ENCODE measurements at regions not wholly inside any gene's neighbourhood (a gene's known extent, or its start where the extent isn't known, plus 50 kb on each side); places are given as distances from the start of the nearest gene placed in this dataset.
"Not testable (repeated sequence)": the region's sequence is repeated elsewhere in the genome, so short reads cannot be mapped to it uniquely, and the experiment has no call there.

DNA sequence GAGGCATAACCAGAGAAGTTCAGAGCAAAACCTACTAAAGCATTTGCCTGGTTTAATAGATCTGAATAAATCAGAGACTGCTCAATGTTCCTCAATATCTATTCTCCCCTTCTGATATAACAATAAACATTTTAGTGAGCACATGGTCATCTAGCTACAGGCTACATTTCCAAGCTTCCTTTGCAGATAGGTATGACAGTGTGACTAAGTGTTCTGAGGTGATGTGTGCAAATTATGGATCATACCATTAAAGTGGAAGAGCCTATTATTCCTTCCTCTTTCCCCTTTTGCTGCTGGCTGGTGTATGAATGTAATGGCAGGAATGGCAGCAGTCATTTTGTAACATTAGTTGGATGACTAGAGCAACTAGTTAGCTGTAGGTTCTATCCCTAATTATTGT is 285.8 kb upstream of the RASA1 start:
- DNase-seq: no peak

DNA sequence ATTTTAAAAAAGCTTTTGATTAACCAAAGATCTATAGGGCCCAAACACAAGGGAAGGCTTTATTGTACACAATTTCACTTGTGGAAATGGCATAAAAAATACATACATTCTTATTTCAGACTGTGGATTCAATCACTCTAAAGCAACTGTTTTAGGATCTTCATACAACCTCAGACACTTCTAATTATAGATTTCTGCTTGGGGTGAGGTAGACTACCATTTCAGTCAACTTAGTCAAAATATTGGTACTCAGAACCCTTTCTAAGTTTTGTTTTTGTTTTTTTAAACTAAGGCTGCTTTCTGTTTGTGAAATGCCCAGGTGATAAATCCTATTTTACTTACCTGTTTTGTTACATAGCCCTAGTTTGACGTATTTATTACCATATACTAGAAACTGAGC is 284.5 kb upstream of the RASA1 start:
- no peak for DNase-seq

DNA sequence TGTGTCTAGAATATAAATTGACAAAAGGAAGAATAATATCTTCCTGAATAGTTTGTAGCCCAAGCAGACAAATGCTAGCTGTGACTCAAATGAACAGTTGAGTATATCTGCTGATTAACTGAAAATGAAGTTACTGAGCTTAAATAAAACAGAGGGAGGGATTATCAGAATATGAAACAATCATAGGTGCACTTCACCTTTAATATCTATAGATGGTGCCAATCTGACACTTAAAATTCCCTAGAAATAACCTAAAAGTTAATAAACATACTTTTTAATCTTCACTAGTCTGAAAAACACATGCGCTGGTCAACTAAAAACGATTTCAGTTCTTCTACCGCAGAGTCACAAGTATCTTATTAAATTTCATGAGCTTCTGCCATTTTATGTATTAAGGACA is 280.8 kb upstream of the RASA1 start:
- no peak for DNase-seq

DNA sequence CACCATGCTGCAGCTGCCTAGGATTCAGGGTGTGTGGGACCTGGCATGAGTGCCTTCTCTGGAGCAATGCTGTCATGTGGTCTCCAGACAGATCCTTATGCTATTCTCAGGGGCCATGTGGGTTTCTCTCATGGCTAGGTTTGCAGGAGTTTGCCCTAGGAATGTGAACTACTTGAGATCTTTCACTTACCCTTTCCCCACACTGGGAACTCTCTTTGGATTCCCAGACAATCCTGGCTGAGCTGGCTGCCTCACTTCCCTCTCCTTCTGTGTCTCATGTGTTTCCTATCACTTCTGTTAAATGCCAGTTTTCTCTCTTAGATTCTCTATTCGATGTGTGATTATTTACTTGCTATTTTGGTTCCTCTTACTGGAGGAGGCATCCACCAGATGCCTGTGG is 270.2 kb upstream of the RASA1 start:
- DNase-seq: no peak

DNA sequence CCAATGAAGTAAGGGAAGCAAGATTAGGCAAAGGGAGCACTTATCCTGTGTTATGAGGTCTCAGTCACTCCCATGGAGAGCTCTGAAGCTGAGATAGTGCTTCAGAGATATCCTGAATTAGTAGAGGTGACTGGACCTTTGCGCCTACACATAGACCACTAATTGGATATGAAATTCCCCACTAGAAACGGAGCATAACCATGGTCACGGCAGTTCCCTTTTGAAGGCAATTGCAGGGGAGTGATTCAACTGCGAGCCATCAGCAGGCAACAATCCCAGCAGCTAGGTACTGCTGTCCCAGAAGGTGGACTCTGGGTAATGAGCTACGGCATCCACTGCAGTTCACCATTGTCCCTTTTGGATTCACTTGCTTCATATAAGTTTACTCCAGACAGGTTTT is 267.7 kb upstream of the RASA1 start:
- no peak for DNase-seq

DNA sequence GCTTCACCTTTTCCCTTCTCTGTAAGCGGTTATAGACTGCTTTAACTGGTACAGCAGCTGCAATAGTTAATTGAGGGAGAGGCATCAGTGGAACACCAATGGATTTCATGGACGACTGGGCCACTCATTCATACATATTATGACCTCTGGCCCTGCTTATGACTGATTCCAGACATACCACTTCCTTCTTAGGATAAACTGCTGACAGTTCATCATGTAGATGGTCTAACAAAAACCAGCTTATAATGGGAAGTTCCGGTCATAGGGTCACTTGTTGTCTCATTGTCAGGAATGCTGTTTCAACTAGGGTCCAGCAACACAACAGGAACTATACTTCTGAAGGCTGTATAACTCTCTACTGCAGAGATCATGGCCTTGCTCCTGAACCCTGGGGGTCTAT is 265.2 kb upstream of the RASA1 start:
- DNase-seq: no peak

DNA sequence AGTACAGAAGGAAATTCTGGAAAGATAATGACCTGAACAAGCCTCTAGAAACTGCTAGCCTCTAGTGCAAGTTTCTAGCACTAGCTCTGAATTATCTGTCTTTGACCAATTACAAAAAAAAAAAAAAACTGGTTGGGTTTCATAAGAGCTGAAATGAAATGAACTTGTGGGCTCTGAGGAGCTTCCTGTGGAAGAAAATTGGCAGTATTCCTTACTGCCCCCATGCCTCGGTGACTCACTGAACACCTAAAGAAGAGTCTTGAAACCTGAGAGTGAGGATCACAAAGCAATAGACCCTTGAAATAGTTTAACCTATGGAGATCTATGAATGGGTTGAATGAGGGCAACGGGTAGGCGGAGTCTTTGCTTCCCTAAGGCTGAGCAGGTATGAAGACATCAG is 263.6 kb upstream of the RASA1 start:
- no peak for DNase-seq

DNA sequence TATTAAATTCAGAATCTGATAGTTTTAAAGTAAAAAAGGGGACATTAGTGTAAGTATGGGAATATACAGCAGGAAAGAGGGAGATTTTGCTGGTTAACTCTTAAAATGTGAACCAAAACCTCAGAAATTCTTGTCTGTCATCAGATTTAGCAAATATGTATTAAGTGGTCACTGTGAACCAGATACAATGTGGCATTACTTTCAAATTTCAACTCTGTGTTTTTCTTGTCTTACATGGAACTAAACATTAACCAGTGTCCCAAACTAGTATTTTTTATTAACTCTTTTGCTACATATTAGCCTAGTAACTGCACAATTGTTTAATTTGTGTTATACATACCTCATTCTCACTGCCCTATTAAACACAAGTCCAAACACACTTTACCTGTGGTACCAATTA is 259.9 kb upstream of the RASA1 start:
- DNase-seq: no peak

DNA sequence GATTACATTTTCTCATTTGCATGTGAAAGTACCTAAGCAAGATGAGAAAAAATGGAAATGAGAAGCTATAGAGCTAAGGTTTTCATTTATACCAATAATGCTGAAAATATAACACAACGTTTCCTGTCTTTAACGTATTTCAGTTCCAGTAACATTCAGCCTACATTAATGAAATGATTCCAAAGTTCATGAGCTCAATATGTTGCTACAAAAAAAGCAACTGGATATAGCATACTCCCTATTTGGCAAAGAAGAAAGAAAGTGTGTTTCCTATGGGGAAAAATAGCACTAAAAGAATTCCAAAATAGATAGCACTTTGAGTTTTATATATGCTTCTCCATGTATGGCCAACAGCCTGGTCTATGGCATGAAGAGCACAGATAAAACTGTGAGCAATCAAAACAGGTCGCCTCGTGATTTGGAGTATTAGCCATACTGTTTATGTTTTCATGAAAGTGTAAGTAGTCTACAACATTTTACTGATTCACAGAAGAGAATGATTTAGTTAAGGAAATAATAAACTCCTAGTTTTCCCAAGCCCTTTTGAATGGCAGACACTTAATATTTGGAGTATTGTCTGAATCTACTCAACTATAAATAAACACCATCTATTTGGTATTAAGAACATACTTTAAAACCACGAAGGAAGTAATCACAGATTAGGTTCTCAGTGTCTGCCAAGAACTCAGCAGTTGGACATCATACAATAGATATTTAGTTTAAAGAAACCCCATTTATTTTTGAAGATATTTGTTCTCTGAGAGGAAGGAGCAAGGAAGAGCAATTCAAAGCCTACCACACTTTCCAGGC is 258.7 kb upstream of the RASA1 start:
- no peak for DNase-seq

DNA sequence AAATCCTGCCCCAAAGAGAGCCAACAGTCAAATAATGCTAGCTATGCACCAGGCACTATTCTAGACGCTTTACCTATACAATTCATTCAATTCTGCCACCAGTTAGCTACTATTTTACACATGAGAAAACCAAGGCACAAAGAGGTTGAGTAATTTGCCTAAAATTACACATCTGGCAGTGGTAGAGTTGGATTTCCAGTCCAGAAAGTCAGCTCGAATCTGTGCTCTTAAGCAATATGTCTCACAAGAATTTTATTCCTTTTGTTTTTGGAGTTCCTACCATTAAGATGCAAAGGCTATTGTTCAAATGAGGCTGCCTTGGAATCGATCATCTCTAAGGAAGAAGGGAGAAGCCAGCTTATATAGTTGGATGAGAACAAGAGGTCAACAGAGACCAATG is 256.9 kb upstream of the RASA1 start:
- DNase-seq: no peak

DNA sequence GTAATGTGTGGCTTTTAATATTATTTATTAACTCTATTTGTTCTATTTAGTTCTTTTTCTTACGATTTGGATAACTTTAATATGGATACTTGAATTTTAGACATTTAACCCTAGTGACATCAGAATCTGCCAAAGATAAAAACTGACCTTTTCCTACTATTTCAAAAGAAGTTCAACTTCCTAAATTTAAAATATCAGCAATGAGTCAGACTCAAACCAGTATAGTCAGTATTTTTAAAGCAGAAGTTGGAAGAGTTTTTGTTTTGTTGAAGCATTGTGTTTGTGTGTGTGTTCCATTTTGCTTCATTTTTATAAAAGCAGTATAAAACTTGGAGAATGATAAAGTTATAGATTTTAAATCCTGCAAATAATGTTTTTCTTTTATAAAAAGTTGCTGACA is 251.8 kb upstream of the RASA1 start:
- DNase-seq: no peak

DNA sequence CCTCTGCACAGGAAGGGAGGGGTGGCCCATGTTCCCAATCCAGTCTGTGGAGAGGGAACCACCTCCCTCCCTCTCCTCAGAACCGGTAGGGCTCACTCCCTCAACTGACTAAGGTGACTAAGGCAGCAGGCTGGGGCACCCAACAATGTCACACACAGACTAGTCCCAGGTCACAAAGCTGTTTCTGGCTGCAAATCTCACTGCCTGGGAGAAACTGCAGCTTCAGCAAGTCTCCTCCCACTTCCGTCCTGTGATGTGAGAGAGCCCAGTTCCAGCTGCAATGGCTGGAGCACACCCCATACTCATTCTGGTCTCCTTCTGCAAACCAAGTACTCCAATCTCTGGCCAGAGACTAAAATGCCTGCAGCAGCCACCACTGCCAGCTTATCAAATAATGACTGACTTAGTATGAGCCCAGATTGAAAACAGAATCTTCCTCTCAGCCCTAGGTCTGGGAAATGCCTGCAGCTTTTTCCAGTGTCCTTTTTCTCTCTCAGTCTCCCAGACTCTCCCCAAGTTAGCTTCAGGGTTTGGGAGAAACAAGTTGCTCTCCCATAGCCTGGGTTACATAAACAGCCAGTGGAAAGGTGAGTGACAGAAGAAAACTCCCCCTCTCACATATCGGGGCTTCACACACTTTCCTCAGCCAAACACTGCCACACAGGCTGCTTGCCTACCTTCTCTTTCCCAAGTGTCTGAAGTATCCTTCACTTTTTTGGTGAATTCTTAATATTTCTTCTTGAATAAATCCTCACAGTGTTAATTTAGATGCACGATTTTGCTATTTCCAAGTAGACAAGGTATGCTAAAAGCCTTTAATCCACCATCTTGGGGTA is 247.4 kb upstream of the RASA1 start:
- DNase-seq: no peak

DNA sequence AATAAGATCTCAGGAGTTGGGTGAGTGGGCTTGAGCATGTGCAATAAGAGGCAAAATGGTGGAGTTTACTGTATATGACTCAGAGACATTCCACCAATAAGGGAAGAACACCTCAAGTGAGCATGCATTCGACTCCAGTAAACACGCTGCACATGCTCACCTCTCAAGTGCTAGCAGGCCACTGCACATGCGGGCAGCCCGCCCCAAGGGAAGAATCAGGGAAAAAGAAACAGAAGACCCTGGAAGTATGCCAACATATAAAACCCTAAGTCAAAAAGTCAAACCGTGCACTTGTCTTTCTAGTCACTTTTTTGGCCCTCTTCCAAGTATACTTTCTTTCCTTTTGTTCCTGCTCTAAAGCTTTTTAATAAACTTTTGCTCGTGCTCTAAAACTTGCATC is 245.3 kb upstream of the RASA1 start:
- DNase-seq: no peak

DNA sequence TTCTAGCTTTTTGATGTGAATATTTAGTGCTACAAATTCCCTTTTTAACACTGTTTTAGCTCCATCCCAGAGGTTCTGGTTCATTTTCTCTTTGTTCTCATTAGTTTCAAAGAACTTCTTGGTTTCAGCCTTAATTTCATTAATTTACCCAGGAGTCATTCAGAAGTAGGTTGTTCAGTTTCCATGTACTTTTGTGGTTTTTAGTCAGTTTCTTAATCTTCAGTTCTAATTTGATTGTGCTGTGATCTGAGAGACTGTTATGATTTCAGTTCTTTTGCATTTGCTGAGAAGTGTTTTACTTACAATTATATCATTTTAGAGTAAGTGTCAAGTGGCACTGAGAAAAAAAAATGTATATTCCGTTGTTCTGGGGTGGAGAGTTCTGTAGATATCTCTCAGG is 240.1 kb upstream of the RASA1 start:
- no peak for DNase-seq

DNA sequence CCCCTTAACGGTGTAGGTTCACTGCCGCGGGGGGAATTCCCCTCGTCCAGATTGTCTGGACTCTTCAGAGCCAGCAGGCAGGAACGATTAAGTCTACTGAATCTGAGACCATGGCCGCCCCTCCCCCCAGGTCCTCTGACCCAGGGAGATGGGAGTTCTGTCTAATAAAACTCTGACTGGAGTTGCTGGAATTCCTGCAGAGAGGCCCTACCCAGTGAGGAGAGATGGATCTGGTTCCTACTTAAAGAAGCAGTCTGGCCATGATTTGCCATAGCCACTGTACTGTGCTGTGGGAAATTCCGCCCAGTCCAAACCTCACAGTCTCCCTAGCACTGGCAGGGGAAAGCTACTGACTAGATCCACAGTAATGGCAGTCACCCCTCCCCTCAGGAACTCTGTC is 237.7 kb upstream of the RASA1 start:
- no peak for DNase-seq

DNA sequence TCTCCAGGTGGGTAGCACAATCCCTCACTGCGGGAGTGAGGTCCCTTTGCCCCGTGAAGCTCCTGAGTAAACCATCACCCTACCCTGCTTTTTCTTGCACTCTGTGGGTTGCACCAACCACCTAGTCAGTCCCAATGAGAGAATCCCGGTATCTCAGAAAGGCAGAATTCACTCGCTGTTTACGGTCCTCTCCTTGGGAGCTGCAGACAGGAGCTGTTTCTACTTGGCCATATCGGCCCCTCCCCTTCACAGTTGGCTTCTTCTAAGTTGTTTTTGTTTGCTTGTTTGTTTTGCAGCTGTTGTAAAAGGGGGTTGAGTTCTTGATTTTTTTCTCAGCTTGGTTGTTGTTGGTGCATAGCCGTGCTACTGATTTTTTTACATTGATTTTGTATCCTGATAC is 237.0 kb upstream of the RASA1 start:
- DNase-seq: no peak

DNA sequence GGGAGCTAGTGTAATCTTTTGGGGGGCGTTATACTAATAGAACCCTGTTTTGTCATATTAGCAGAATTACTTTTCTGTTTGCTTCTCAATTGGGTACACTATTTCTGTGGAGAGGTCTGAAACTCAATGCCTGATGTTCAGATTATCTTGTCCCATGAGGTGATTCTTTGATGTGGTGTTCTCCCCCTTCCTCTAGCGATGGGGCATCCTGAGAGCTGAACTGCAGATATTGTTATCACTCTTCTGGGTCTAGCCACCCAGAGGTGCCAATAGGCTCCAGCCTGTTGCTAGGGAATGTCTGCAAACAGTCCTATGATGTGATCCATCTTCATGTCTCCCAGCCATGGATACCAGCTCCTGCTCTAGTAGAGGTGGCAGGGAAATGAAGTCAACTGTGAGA is 233.1 kb upstream of the RASA1 start:
- no peak for DNase-seq

DNA sequence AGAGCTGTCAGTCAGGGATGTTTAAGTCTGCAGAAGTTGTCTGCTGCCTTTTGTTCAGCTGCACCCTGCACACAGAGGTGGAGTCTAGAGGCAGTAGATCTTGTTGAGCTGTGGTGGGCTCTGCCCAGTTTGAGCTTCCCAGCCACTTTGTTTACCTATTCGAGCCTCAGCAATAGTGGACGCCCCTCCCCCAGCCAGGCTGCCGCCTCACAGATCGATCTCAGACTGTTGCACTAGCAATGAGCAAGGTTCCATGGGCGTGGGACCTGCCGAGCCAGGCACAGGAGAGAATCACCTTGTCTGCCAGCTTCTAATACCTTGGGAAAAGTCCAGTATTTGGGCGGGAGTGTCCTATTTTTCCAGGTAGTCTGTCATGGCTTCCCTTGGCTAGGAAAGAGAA is 225.1 kb upstream of the RASA1 start:
- DNase-seq: no peak

DNA sequence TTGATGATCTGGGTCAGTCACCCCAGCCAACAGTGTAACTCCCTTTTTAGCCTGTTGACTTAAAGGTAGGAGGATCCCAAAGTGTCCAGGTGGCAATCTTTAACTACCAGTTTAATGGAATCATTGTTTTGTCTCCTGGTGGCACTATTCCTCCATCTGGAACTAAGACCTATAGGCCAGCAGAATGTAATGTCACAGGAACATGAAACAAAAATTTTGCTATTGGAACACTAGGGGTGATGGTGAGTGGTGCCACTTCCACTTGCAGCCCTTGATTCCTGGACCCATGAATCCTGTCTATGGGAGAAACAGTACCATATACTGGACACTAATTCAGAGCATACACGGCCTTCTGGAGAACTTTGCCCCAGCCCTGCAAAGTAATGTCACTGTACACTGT is 219.5 kb upstream of the RASA1 start:
- no peak for DNase-seq

DNA sequence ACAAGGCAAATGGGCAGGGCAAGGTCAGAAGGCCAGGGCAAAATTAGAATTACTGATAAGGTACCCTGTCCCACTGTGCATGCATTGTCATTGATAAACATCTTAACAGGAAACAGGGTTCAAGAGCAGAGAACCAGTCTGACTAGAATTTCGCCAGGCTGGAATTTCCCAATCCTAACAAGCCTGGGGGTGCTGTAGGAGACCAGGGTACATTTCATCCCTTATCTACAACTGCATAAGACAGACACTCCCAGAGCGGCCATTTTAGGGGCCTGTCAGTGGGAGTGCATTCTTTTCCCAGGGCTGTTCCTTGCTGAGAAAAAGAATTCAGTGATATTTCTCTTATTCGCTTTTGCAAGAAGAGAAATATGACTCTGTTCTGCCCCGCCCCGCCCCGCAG is 218.7 kb upstream of the RASA1 start:
- DNase-seq: not testable (repeated sequence)

DNA sequence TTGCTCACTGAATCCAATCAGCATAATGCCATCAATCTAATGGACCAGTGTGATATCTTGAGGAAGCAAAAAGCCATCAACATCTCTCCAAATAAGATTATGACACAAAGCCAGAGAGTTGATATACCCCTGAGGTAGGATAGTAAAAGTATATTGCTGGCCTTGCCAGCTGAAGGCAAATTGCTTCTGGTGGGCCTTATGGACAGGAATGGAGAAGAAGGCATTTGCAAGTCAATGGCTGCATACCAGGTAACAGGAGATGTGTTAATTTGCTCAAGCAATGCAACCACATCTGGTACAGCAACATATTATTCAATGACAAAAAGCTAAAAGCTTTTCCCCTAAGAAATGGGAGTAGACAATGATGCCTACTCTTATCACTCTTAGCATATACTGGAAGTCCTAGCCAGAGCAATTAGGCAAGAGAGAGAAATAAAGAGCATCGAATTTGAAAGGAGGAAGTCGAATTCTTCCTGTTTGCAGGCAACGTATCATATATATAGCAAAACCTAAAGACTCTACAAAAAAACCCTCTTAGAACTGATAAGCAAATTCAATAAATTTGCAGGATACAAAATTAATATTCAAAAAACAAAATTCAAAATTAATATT is 216.1 kb upstream of the RASA1 start:
- no peak for DNase-seq

DNA sequence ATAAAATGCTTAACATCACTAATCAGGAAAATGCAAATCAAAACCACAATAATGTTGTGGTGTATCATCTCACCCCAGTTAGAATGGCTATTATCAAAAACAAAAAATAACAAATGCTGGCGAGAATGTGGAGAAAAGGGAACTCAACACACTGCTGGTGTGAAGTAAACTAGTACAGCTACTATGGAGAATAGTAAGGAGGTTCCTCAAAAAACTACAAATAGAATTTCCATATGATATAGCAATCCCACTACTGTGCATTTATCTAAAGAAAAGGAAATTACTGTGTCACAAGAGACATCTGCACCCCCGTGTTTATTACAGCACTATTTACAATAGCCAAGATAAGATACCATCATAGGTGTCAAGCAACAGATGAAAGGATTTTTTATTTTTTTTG is 214.5 kb upstream of the RASA1 start:
- no peak for DNase-seq

DNA sequence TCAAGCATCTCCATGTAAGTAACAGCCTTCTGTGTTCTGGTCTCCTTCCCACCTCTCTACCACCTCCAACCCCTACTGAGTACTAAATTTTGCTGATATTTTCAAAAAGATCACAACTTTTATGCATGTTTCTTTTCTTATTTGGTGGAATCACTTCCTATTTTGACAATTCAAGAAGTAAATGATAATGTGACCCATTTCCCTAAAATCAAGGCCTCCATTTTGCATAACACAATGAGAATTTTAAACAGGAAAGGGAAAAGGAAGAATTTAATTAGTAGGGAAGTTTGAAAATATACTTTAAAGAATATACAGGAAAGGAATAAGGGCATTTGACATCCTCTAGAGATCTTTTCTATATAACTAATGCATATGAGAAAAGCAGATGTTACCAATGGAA is 212.9 kb upstream of the RASA1 start:
- no peak for DNase-seq

DNA sequence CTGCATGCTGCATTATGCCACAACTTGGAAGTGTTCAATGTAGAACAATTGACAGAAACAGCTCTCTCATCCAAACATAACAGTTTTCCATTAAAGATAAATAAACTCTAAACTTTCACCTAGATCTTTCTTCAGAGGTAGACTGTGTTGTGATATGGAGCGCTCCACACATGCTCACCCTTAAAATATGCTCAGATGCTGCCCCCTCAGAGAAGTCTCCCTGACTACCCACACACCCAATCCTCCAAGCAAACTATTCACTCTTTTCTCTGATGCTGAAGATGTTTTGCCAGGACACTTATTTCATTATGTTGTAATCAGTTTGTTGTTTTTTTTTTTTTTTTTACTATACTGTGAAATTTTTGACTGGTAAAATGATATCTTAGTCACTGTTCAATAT is 206.6 kb upstream of the RASA1 start:
- DNase-seq: no peak
